ENCODE measurements at regions not wholly inside any gene's neighbourhood (a gene's known extent, or its start where the extent isn't known, plus 50 kb on each side); places are given as distances from the start of the nearest gene placed in this dataset.

DNA sequence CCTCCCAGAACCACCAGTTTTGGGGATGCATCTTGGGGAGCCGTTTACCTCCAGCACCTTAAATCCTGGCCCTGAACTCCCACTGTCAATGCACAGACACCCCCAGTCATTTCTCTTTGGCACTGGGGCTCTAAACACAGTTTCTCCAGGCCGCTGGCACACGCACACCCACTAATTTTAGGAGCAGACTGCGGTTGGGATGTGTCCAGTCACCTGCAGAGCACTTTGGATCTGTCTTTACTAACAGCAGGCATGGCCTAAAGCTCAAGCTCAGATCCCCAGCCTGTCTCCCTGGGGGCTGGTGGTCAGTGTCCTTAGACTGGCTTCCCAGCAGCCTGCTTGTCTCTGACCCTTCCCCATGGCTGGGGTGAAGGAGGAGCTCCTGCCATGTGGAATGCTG lies 49.9 kb downstream of the SYNE3 start:
- no peaks in the 10 kb centered on the region for H3K79me2 ChIP-seq (ENCODE audit: control insufficient read depth, insufficient read depth, low read length, unreplicated experiment)
- no peaks in the 10 kb centered on the region for H3K4me1 ChIP-seq (ENCODE audit: control insufficient read depth, insufficient read depth, low read length, unreplicated experiment)
- H3K27ac ChIP-seq (ENCODE audit: low read depth, low read length): no peak overlapping the region
- H3K27me3 ChIP-seq (ENCODE audit: insufficient read depth, low read length): no peaks in the 10 kb centered on the region
- H2AFZ ChIP-seq (ENCODE audit: low read length, unreplicated experiment): no peak overlapping the region
- peaks cover 4% of the 10 kb centered on the region; the same call in 1 of the 2 replicates for H3K36me3 ChIP-seq (ENCODE audit: insufficient read depth, low read length)
- H3K4me3 ChIP-seq (ENCODE audit: low read depth, low read length): no peak overlapping the region

- H3K27me3 ChIP-seq (ENCODE audit: insufficient read depth, low read length): no peaks in the 10 kb centered on the region
- H2AFZ ChIP-seq (ENCODE audit: low read length, unreplicated experiment): no peak overlapping the region
- H3K4me1 ChIP-seq (ENCODE audit: control insufficient read depth, insufficient read depth, low read length, unreplicated experiment): no peaks in the 10 kb centered on the region
- peaks cover 4% of the 10 kb centered on the region; the same call in 1 of the 2 replicates for H3K36me3 ChIP-seq (ENCODE audit: insufficient read depth, low read length)
- H3K79me2 ChIP-seq (ENCODE audit: control insufficient read depth, insufficient read depth, low read length, unreplicated experiment): no peaks in the 10 kb centered on the region
- no peak overlapping the region for H3K27ac ChIP-seq (ENCODE audit: low read depth, low read length)
- H3K4me3 ChIP-seq (ENCODE audit: low read depth, low read length): no peak overlapping the region
These were observed 50.5 kb downstream of the SYNE3 start for GRCh38 chr14:95465936-95466335.

DNA sequence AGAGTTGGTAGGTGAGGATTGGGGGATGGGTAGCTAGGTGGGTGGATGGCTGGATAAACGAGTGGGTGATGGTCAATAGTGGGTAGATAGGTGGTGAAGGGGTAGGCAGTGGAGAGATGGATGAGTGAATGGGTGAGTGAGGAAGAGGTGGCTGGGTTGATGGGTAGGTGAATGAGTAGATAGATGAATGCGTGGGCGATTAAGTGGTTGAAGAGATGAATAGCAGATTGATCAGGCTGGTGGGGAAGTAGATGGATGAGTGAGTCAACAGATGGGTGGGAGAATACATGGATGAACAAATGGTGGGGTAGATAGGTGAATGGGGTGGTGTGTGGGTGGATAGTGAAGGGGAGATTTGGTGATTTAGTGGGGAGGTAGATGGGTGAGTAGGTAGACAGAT lies 51.1 kb downstream of the SYNE3 start:
- H3K36me3 ChIP-seq (ENCODE audit: insufficient read depth, low read length): peaks cover 4% of the 10 kb centered on the region; the same call in 1 of the 2 replicates
- H2AFZ ChIP-seq (ENCODE audit: low read length, unreplicated experiment): no peak overlapping the region
- no peaks in the 10 kb centered on the region for H3K4me1 ChIP-seq (ENCODE audit: control insufficient read depth, insufficient read depth, low read length, unreplicated experiment)
- H3K79me2 ChIP-seq (ENCODE audit: control insufficient read depth, insufficient read depth, low read length, unreplicated experiment): no peaks in the 10 kb centered on the region
- no peak overlapping the region for H3K4me3 ChIP-seq (ENCODE audit: low read depth, low read length)
- H3K27ac ChIP-seq (ENCODE audit: low read depth, low read length): no peak overlapping the region
- H3K27me3 ChIP-seq (ENCODE audit: insufficient read depth, low read length): no peaks in the 10 kb centered on the region

- Histone ChIP-seq H3K36me3 (ENCODE audit: insufficient read depth, low read length) (peaks cover 4% of the 10 kb centered on the region; the same call in 1 of the 2 replicates), H3K4me3 (ENCODE audit: low read depth, low read length) (no peak overlapping the region), H3K79me2 (ENCODE audit: control insufficient read depth, insufficient read depth, low read length, unreplicated experiment) (no peaks in the 10 kb centered on the region), H3K4me1 (ENCODE audit: control insufficient read depth, insufficient read depth, low read length, unreplicated experiment) (no peaks in the 10 kb centered on the region), H2AFZ (ENCODE audit: low read length, unreplicated experiment) (no peak overlapping the region), H3K27me3 (ENCODE audit: insufficient read depth, low read length) (no peaks in the 10 kb centered on the region), H3K27ac (ENCODE audit: low read depth, low read length) (no peak overlapping the region)
These were observed 51.9 kb downstream of the SYNE3 start for GRCh38 chr14:95464514-95464913.

- Histone ChIP-seq H3K79me2 (ENCODE audit: control insufficient read depth, insufficient read depth, low read length, unreplicated experiment) (no peaks in the 10 kb centered on the region), H3K36me3 (ENCODE audit: insufficient read depth, low read length) (peaks cover 4% of the 10 kb centered on the region; the same call in 1 of the 2 replicates), H2AFZ (ENCODE audit: low read length, unreplicated experiment) (no peak overlapping the region), H3K27me3 (ENCODE audit: insufficient read depth, low read length) (no peaks in the 10 kb centered on the region), H3K27ac (ENCODE audit: low read depth, low read length) (no peak overlapping the region), H3K4me1 (ENCODE audit: control insufficient read depth, insufficient read depth, low read length, unreplicated experiment) (no peaks in the 10 kb centered on the region), H3K4me3 (ENCODE audit: low read depth, low read length) (no peak overlapping the region)
These were observed 52.3 kb downstream of the SYNE3 start for GRCh38 chr14:95464103-95464502.

GRCh38 chr14:95463171-95463901 lies 53.1 kb downstream of the SYNE3 start:
- Histone ChIP-seq H3K4me1 (ENCODE audit: control insufficient read depth, insufficient read depth, low read length, unreplicated experiment) (no peaks in the 10 kb centered on the region), H3K79me2 (ENCODE audit: control insufficient read depth, insufficient read depth, low read length, unreplicated experiment) (no peaks in the 10 kb centered on the region), H3K4me3 (ENCODE audit: low read depth, low read length) (no peak overlapping the region), H3K27me3 (ENCODE audit: insufficient read depth, low read length) (no peaks in the 10 kb centered on the region), H3K27ac (ENCODE audit: low read depth, low read length) (no peak overlapping the region), H2AFZ (ENCODE audit: low read length, unreplicated experiment) (no peak overlapping the region), H3K36me3 (ENCODE audit: insufficient read depth, low read length) (peaks cover 4% of the 10 kb centered on the region; the same call in 1 of the 2 replicates)

DNA sequence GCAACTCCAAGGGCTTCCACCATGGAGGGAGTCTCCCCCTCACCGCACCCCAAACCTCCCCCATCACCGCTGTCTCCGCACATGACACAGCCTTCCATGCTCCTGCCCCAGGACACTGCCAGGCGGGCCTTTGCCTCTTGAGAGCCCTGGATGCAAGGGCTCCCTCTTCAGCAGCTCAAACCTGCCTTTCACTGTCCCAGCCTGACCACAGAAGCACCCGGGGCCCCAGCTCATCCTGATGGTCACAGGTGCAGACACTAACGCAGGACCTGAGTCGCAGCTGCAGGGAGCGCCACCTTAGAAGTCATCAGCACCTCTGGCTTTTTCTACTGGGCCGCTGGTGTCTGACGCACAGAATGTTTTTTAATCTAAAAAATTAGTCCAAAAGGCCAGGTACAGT lies 54.0 kb downstream of the SYNE3 start:
- Histone ChIP-seq H3K79me2 (ENCODE audit: control insufficient read depth, insufficient read depth, low read length, unreplicated experiment) (no peaks in the 10 kb centered on the region), H3K36me3 (ENCODE audit: insufficient read depth, low read length) (peaks cover 4% of the 10 kb centered on the region; the same call in 1 of the 2 replicates), H3K27me3 (ENCODE audit: insufficient read depth, low read length) (no peaks in the 10 kb centered on the region), H3K4me1 (ENCODE audit: control insufficient read depth, insufficient read depth, low read length, unreplicated experiment) (no peaks in the 10 kb centered on the region), H2AFZ (ENCODE audit: low read length, unreplicated experiment) (no peak overlapping the region), H3K27ac (ENCODE audit: low read depth, low read length) (no peak overlapping the region), H3K4me3 (ENCODE audit: low read depth, low read length) (no peak overlapping the region)

- no peaks in the 10 kb centered on the region for H3K4me1 ChIP-seq (ENCODE audit: control insufficient read depth, insufficient read depth, low read length, unreplicated experiment)
- H2AFZ ChIP-seq (ENCODE audit: low read length, unreplicated experiment): no peak overlapping the region
- no peak overlapping the region for H3K4me3 ChIP-seq (ENCODE audit: low read depth, low read length)
These were observed 55.6 kb downstream of the SYNE3 start for GRCh38 chr14:95460647-95461478.

DNA sequence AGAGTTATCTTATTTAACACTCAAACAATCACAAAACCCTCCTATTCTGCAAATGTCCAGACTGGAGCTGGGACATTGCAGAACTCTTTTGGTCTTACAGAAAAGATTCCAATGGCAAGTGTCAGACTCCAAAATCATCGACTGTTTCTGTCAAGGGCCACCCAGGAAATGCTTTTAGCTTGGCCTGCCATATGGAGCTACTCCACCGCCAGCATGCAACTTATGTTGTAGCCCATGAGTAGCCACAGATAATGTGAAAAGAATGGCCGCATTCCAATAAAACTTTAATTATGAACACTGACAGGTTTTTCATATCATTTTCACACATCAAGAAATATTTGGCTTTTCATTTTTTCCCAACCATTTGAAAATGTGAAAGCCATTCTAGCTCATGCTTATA lies 57.5 kb downstream of the SYNE3 start:
- no peaks in the 10 kb centered on the region for H3K27me3 ChIP-seq (ENCODE audit: insufficient read depth, low read length)
- H3K36me3 ChIP-seq (ENCODE audit: insufficient read depth, low read length): no peaks in the 10 kb centered on the region
- H3K27ac ChIP-seq (ENCODE audit: low read depth, low read length): no peak overlapping the region
- no peak overlapping the region for H3K4me3 ChIP-seq (ENCODE audit: low read depth, low read length)
- H3K4me1 ChIP-seq (ENCODE audit: control insufficient read depth, insufficient read depth, low read length, unreplicated experiment): no peaks in the 10 kb centered on the region
- no peak overlapping the region for H2AFZ ChIP-seq (ENCODE audit: low read length, unreplicated experiment)
- no peaks in the 10 kb centered on the region for H3K79me2 ChIP-seq (ENCODE audit: control insufficient read depth, insufficient read depth, low read length, unreplicated experiment)

More at GRCh38 chr14:95460647-95461478, 55.6 kb downstream of the SYNE3 start:
- H3K79me2 ChIP-seq (ENCODE audit: control insufficient read depth, insufficient read depth, low read length, unreplicated experiment): no peaks in the 10 kb centered on the region
- no peaks in the 10 kb centered on the region for H3K36me3 ChIP-seq (ENCODE audit: insufficient read depth, low read length)
- H3K27me3 ChIP-seq (ENCODE audit: insufficient read depth, low read length): no peaks in the 10 kb centered on the region
- H3K27ac ChIP-seq (ENCODE audit: low read depth, low read length): no peak overlapping the region

GRCh38 chr14:95458459-95458858 lies 58.0 kb downstream of the SYNE3 start:
- Histone ChIP-seq H2AFZ (ENCODE audit: low read length, unreplicated experiment) (no peak overlapping the region), H3K4me1 (ENCODE audit: control insufficient read depth, insufficient read depth, low read length, unreplicated experiment) (no peaks in the 10 kb centered on the region), H3K27ac (ENCODE audit: low read depth, low read length) (no peak overlapping the region), H3K79me2 (ENCODE audit: control insufficient read depth, insufficient read depth, low read length, unreplicated experiment) (no peaks in the 10 kb centered on the region), H3K27me3 (ENCODE audit: insufficient read depth, low read length) (no peaks in the 10 kb centered on the region), H3K4me3 (ENCODE audit: low read depth, low read length) (no peak overlapping the region), H3K36me3 (ENCODE audit: insufficient read depth, low read length) (no peaks in the 10 kb centered on the region)
